Stromal cell of bone marrow (primary cell): ENCODE measurements at regions not wholly inside any gene's neighbourhood (a gene's known extent, or its start where the extent isn't known, plus 50 kb on each side); places are given as distances from the start of the nearest gene placed in this dataset.

Source experiments
- DNase-seq: peaks from one replicate; pipeline ENCODE4 v3.0.0-alpha.2; 2012; ENCODE audit warnings: low read depth

GRCh38 chr13:77379508-77379907 lies 52.6 kb upstream of the MYCBP2 start:
- no peak for DNase-seq

- DNase-seq: no peak
These were observed 51.8 kb upstream of the MYCBP2 start for GRCh38 chr13:77378662-77379061.

GRCh38 chr13:77377016-77377415 lies 50.1 kb upstream of the MYCBP2 start:
- no peak for DNase-seq
